DMS53 treated with DMSO at 0.1 percent for 48 hours (cell line): ENCODE measurements at regions not wholly inside any gene's neighbourhood (a gene's known extent, or its start where the extent isn't known, plus 50 kb on each side); places are given as distances from the start of the nearest gene placed in this dataset.
"Not testable (repeated sequence)": the region's sequence is repeated elsewhere in the genome, so short reads cannot be mapped to it uniquely, and the experiment has no call there.

Experiments
- DNase-seq: peaks from one replicate; lab custom pipeline; 2025; ENCODE audit not compliant: unreplicated experiment; lab: John Stamatoyannopoulos, UW

DNA sequence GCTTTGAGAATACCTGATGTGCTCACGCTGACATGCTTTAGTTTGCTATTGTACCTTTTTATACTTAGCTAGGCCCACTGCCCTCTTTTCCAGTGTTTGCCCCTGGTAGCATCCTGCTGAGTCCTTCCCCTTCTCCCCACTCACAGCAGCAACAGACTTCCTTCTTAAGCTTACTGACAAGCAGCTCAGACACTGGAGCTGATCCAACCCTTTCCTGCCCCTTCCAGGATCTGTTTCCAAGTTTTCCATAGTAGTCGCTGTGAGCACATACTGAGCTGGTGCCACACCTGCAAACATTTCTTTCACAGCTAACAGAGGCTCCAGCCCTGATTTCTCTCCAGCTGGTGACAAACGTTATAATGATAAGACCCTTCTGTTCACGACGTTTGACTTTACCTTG, 991.4 kb upstream of the CELF4 start:
- DNase-seq = no peak

DNA sequence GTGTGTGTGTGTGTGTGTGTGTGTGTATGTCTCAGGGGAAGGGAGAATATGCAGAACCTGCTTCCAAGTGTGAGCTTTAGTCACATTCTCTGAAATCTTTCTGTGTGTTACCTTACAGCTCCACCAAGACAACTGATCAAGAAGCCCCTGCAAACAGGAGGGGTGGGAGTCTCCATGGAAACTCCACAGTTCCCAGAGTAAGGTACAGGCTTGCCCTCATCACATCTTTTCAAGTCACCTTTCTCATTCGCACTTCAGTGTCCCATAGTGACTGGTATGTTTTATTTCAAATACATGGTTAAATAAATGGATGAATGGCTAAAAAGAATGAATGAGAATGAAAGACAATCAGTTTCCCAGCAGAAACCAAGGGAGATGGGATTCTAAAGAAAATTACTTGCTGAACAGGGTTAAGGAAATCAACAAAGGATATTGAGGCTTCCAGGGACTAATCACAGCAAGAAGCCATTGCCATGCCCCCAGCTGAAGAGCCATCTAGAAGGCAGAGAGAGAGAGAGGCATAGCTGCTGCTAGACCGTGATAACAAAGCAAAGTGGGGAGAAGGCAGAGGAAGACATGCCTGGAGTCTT, 987.2 kb upstream of the CELF4 start:
- no peak for DNase-seq

DNA sequence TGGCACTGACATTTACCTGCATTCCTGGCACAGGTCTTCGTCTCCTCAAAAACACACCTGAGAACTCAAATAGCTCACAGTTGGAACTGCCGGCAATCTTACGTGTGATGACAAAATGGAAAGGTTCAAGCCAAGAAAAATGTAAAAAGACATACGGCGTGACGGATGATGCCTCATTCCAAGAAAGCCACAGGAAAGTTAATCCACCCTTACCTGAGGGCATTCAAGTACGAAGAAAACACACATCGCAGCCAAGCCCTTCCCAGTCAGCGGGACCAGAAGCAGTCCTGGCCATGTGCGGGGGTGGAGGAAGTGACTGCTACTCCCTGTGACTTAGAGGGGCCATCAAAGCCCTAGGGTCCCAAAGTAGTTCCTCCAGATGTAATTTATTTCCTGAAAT, 986.3 kb upstream of the CELF4 start:
- no peak for DNase-seq

DNA sequence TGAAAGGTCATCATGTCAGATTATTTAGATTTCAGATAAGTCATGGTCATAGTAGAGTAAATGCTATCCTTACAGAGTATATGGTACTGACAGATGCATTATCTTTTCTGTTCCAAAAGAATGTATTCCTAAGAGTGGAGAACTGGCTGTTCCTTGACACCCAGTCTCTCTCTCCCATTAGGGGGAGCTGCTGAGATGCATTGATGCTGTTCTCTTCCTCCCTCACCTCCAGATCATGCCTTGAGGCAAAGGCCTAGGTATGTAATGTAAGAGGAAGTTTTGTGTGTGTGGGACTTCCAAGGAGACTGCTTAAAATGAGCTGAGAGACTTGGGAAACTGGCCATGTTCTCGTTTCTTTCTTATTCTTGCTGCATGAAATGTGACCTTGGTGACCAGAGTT, 979.5 kb upstream of the CELF4 start:
- peak; percentile 64 for DNase-seq

DNA sequence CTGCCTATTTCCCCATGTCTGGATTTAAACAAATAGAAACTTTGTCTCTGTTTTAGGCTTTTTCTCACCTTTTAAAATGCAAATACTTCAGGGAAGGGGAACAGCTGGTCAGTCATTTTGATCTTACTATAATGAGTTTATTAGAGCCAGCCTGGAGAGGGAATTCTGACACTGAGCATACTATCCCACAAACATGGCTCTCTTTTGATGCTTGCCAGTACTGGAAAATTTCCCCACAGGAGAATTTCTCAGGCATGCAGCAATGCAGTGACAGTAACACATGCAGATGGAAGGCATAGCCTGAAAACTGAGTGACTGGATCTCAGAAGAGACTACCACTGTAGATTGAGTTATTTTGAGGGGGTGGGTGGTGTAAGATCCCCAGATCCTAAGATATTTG, 974.3 kb upstream of the CELF4 start:
- DNase-seq = no peak

DNA sequence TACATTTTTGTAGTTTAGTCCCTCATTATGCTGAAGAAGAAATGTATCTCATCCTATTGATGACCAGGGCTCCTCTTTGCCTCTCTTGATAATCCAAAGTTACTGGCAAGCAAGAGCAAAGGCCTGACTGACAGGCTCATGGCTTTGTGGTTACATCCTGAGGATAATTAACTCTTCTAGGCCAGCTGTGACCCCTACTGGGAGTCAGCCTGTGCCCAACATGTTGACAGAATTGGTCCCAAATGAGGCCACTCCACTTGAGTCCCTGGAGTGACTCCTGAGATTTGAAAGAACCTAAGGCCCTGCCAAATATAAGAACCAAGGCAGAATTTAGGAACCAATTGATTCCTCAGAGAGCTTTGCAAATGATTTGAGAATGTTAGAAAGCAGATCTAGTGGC, 973.8 kb upstream of the CELF4 start:
- DNase-seq = no peak

DNA sequence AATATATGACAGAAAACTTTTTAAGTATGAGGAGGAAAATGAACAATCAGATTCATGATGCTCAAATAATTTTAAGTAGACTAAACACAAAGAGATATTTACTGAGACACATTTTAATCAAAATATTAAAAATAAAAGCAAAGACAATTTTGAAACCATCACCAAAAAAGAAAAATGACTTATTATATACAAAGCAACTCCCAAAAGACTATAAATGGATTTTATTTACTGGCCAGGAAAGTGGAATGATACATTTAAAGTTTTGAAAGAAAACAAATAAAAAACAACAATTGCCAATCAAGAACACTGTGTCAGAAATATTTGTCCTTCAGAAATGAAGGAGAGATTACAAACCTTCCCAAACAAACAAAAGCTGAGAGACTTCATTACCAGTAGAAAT, 968.5 kb upstream of the CELF4 start:
- no peak for DNase-seq

DNA sequence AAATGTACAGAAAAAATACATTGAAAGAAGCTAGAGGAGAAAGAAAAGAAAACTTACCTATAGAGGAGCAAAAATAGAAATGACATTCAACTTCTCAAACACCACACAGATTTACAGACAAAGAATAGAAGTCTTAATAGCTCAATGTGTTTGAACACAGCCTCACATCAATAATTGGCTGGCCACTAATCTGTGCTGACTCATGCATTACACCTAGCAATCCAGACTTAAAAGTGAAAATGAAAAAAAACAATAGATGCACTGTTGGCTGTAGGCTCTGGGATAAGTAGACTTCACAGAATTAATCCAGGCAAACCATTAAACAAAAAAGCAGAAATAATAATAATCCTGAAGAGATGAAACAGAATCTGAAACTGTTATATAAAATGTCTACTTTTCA, 961.3 kb upstream of the CELF4 start:
- peak; percentile 24 for DNase-seq

DNA sequence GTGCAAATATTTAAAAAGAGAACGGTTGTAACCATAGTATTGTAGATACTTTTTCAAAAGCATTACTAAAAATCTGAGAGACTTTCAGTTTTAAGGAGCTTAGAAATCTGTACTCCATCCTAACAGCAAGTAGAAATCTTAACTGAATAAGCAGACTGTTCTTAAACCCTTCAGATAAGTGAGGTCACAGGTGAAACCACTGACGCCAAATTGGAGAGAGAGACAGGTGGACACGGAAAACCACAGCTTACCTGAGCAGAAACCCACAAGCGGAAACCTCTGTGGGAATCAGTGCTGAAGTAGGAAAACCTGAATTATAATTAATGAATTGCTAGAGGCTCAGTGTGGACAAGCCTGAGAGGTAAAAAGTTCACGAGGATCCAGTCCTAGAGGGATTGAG, 959.4 kb upstream of the CELF4 start:
- no peak for DNase-seq

DNA sequence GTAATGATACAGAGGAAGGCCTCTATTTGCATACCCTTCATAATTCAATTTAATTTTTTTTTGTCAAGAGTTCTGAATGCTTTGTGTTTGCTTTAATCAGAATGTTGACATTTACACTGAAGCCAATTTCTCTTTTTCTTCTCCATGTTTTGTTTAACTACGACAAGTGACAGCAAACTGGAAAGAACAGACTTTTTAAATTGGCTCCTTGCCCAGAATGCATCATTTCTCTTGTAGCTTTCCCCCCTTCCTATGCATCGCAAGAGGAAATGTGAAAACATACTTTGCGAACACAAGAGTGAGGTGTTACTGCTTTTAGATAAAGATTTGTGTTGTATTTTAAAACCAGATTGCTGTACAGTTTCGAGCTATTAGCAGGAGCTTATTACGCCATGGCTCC, 955.2 kb upstream of the CELF4 start:
- peak; percentile 26 for DNase-seq

DNA sequence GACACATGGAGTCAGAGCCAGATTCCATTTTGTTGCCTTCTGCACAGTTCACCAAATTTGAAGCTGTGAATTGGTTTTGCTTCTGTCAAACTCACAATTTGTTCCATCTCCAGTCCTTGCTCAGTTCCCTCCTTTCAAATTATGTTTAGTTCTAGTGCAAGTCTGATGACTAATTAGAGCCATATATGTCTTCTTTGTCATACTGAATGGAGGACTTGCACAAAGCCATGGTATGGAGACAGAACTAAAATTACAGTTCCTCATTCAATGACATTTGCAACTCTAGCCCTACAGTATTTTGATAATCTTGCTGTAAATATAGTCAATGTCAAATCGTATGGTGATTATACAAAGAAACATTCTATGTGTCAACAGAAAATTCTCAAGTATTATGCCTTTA, 936.9 kb upstream of the CELF4 start:
- DNase-seq = no peak

DNA sequence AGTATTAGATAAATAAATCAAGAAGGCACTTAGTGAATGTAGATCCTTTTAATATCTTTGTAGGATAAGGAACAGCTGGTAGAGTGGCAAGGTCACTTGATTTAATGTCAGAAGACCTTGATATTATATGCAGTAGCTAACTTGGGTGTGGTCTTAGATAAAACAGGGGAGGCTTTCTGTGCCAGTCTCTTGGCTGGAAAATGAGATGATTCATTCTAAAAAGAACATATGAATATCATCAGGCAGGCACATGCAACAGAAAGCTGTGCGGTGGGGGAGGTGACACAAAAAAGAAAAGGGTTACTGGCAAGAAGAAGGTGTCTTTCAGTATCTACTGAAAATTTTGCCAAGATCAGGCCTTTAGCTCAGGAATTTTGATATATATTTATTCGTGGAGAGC, 931.7 kb upstream of the CELF4 start:
- DNase-seq = no peak

DNA sequence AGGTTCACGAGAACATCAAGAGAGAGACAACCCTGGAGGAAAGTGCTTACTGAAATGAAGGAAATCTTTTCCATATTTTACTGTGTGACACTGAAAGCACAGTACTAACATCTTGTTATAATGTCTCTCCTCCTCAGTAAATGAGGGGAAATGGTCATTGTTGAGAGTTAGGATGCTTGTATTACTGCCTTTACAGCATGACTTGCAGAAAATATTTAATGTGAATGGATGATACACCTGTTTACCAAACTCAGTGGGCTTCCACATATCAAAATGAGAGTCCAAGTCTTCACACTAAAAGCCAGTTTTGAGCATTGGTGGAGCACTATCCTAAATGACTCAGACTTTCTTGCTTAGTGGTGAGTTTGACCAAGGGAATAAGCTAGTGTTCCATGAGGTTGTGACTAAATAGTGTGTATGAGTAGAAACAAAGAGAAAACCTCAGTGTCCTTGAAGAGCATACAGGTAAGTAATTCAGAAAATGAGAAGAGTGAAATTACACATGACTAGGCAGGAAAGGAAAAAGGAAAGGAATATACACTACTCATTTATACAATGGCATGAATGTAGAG, 930.7 kb upstream of the CELF4 start:
- no peak for DNase-seq

DNA sequence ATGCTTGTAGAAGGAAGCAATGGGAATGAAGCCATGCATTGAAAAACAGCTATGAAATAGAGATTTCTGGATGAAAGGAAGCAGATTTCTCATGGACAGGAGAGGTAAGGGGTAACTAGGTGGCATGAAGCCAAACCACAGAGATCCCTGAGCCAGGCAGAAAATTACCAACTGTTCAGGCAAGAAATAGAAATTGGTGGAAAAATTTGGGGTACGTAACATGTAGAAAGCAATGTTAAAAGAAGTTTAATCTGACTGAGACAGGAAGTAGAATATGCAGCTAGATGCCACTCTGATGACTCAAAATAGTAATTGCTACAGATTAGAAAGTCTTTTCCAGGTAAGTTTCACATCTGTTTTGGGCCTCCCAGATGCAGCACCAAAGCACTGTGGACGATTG, 928.5 kb upstream of the CELF4 start:
- no peak for DNase-seq

DNA sequence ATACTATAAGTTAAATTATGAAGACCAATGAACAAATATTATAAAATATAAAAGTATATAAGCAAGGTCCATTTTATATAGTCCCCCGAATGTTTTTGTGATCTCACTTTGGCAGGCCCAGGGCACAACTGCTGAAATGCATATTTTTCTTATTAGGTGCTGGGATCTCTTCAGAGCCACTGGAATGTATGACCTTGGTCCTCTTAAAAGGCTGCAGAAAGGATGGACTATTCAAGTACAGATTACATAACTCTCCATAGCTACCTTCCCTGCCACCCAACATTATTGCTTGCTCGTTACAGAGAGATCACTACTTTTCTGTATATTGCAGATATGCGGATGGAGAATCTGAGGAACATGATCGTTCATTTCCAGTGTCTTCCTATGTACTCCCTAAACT, 925.6 kb upstream of the CELF4 start:
- DNase-seq = no peak

DNA sequence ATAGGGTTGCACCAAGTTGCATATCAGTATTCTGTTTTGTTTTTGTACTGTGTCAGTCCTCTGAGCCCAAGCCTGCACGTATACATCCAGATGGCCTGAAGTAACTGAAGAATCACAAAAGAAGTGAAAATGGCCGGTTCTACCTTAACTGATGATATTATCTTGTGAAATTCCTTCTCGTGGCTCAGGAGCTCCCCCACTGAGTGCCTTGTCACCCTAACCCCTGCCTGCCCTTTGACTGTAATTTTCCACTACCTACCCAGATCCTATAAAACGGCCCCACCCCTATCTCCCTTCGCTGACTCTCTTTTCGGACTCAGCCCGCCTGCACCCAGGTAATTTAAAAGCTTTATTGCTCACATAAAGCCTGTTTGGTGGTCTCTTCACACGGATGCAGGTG, 924.1 kb upstream of the CELF4 start:
- DNase-seq = not testable (repeated sequence)

DNA sequence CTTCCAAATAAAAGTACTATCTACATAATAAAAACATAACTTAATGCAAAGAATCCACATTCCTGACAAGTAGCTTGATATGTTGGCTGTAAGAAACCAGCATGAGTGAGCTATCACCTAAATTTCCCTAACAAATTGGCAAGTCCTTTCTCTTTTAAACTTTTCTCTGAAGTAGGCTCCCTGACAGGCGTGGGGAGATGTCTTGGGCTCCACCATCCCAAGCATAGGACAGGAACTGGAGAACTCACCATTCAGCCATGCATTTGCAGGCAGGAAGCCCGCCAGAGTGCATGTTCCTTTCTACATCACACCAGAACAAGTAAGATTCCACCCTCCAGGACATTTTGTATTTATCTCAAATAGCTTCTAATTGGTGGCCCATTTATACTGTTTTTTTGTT, 921.9 kb upstream of the CELF4 start:
- no peak for DNase-seq

DNA sequence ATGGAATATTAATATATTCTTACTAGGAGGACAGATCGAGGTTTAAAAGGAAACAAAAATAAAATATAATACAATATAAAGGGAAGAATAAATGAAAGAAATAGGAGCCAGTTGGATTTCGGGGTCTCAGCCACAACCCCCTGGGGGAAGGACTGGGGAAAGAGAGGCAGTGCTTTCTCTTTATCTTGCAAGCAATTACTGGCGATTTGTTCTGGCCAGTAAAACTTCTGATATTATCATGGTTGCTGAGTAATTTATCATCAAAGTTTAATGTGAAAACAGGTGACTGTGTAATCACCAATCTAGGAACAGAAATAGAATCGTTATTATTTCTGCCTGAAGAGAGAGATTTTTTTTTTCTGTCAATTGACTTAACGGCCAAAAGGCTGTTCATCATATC, 917.7 kb upstream of the CELF4 start:
- no peak for DNase-seq

DNA sequence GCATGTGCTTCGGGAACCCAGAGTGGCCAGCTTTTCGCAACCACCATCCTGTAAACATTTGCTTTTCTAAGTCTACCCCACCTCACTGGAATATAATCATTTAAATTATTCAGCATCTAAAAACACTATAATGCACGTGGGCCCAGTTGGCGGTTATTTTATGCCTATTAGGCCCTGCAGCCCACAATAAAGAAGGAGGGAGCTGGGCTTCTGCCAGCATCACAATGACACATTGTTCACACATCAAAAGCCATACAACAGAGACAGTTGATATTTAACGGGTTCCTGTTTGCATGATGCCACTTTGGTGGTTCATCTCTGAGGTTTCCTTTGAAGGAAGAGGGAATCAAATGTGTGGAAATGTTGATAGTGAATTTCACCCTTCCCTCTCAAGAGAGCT, 916.0 kb upstream of the CELF4 start:
- no peak for DNase-seq

DNA sequence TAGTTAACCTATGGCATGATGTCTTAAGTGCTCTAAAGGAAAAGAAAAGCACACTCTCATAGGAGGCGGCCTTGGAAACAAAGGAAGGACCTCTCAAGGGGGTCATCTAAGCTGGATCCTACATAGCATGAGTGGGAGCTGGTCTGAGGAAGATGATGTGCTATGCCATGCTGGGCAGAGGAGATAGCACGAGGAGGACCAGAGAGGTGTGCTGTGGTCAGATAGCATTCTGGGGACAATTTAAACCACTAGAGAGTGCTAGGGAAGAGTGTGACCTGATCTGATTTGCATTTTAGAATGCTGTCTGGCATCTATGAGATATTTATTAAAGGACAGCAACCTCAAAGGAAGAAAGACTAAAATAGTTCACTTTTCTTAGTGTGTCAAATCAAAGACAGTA, 910.1 kb upstream of the CELF4 start:
- no peak for DNase-seq

DNA sequence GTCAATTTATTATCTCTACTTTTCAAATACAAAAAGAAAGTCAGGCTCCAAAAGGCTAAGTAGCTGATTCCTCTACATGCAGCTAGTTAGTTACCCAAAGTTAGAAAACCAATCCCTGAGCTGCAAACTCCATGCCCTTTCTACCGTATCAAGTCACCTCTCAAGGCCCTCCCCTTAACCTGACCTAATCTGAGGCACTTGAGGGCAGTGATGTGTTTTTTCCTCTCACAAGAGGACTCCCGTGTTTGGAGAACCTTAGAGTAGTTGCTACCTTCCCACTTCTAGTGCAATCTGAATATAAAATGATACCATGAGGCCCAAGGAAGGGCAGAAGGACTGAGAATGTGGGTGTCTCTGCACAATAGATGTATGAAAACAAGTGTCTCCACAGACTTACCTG, 907.9 kb upstream of the CELF4 start:
- no peak for DNase-seq

DNA sequence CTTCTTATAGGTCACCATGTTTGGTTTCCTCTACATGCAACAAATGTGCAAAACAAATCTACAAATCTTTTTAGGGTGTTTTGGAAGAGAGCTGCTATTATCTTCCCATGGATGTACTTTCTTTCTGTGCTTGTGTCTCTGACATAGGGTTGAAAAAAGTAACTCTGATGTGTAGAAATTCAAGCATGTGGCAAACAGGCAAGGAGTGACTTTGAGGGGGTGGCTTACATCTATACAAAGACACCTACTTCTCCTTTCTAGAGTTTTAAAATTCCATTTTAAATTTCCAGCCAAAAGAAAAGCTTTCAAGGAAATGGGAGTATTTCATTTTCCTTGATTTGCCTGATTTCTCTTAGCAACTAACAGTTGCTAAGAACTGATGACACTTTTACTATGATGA, 904.8 kb upstream of the CELF4 start:
- DNase-seq = no peak

DNA sequence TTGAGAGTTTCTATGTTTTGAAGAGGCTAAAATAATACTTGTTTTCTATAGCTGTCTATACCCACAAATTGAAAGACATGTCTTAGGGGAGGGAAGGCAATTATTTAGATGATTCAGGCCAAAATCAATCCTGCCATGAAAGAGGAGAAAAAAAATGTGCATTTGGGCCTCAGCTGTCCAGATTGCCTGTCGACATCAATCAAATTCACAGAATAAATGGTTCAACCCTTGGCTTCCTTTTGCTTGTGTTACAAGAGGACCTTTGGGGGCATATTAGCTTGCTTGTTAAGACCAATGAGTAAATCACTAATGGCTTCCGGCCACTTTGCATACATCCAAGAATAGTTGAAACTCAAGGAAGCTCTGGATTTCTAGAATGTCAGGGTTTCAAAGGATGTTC, 900.8 kb upstream of the CELF4 start:
- DNase-seq = no peak

DNA sequence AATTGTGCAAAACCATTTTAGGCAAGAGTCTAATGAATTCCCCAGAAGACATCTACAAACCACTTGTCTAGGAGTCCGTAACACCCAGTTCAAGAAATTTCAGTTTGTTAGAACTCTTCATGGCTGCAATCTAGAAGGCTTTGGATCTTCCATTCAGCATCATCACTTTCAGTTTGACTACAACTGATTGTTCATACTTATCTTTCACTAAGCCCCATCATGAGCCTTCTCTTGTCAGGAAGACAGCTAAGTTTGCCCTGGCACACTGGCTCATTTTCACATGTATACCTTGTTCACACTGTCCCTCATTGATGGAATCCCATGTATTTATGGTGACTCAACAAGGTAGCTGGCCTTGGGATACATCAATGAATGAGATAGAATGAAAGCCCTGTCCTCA, 898.4 kb upstream of the CELF4 start:
- no peak for DNase-seq
